ENCODE measurements at regions not wholly inside any gene's neighbourhood (a gene's known extent, or its start where the extent isn't known, plus 50 kb on each side); places are given as distances from the start of the nearest gene placed in this dataset.

DNA sequence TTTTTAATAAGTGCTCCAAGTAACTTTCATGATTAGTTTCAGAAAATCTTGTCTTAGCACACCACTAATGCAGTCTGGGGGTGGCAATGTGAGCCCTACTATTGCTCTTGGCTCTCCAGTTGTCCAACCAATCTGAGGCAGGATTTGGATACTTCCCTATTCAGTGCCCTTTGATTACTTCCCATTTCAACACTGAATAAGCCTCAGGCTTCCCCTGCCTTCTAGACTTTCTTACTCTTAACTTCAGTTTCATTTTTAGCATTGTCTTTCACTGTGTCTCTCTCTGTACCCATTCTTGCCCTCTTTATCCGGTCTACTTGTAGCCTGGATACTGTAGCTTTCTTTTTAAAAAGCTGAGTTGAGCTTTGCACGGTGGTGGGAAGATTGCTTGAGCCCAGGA is 186.1 kb downstream of the C9orf152 start:
- TF ChIP-seq MAZ (IDR thresholded peaks at IDR 0.05; ENCODE audit: borderline replicate concordance, low read depth, low read length) (no peak), POLR2A (IDR thresholded peaks at IDR 0.05; ENCODE audit: low read depth, low read length) (no peak), CTCF (conservative IDR thresholded peaks at IDR 0.05; ENCODE audit: low read depth, low read length) (no peak), CEBPB (IDR thresholded peaks at IDR 0.05; ENCODE audit: low read depth, low read length) (no peak), BHLHE40 (IDR thresholded peaks at IDR 0.05; ENCODE audit: low read depth, low read length) (no peak), MAFK (IDR thresholded peaks at IDR 0.05; ENCODE audit: low read depth, low read length) (no peak), ELK1 (IDR thresholded peaks at IDR 0.05; ENCODE audit: borderline replicate concordance, low read depth, low read length) (no peak), MXI1 (IDR thresholded peaks at IDR 0.05; ENCODE audit: borderline replicate concordance, low read depth, low read length) (no peak), RCOR1 (IDR thresholded peaks at IDR 0.05; ENCODE audit: insufficient replicate concordance, low read length) (no peak), NFE2L2 (IDR thresholded peaks at IDR 0.05; ENCODE audit: low read depth, low read length) (no peak), SMC3 (IDR thresholded peaks at IDR 0.05; ENCODE audit: low read depth, low read length) (no peak), FOS (IDR thresholded peaks at IDR 0.05; ENCODE audit: low read depth, low read length) (no peak)
- TF ChIP-seq, protein P1, sequence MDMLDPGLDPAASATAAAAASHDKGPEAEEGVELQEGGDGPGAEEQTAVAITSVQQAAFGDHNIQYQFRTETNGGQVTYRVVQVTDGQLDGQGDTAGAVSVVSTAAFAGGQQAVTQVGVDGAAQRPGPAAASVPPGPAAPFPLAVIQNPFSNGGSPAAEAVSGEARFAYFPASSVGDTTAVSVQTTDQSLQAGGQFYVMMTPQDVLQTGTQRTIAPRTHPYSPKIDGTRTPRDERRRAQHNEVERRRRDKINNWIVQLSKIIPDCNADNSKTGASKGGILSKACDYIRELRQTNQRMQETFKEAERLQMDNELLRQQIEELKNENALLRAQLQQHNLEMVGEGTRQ (IDR thresholded peaks at IDR 0.05; ENCODE audit: low read depth, low read length) = no peak

Data from IMR-90 (cell line).